B cell (primary cell): ENCODE measurements at regions not wholly inside any gene's neighbourhood (a gene's known extent, or its start where the extent isn't known, plus 50 kb on each side); places are given as distances from the start of the nearest gene placed in this dataset.

Experiments
- ATAC-seq: fragments of 200-7000 bp; cut with Tn5 transposase; one replicate; pipeline ENCODE4 v1.10.0; 2021; ENCODE audit warnings: low read depth, mild to moderate bottlenecking, moderate number of reproducible peaks, moderate library complexity
- CTCF ChIA-PET: fragments of 350-600 bp; sonication (Branson Sonifier 250); formaldehyde crosslinking; loops from one replicate; lab custom pipeline; 2021; ENCODE audit warnings: antibody characterized with exemption, inconsistent platforms; lab: Charles Lee
- POLR2A ChIA-PET: fragments of 350-600 bp; sonication (Branson Sonifier 250); formaldehyde crosslinking; loops from one replicate; lab custom pipeline; 2021; ENCODE audit warnings: antibody characterized with exemption; lab: Charles Lee
- DNase-seq: peaks from one replicate; pipeline ENCODE4 v3.0.0; 2013
- H2AFZ ChIP-seq: 2 replicates; pipeline ENCODE4 v1.6.1; 2012; ENCODE audit warnings: mild to moderate bottlenecking, low read depth, low read length; ENCODE audit not compliant: insufficient read depth, poor library complexity, severe bottlenecking
- H3K27ac ChIP-seq, 2 donors: 1 replicate in 1 of 2; 2 replicates in 1 of 2; pipeline ENCODE4 v1.5.1; 2012 to 2013; ENCODE audit warnings: low read length in 2 of 2, mild to moderate bottlenecking in 2 of 2, moderate library complexity in 1 of 2
- H3K27me3 ChIP-seq, 4 experiments: fragments of 200-600 bp in 1 of 4; sonication (generic) in 1 of 4; replicated peaks in 1 of 4; 1 replicate in 2 of 4; 2 replicates in 2 of 4; pipeline versions ENCODE4 v1.6.1 to v1.7.0; 2013 to 2016; ENCODE audit warnings: low read length in 3 of 4, mild to moderate bottlenecking in 2 of 4, mixed read lengths in 1 of 4, moderate library complexity in 1 of 4; ENCODE audit not compliant: insufficient read depth in 4 of 4, control insufficient read depth in 3 of 4; ENCODE audit errors: control extremely low read depth in 1 of 4
- H3K36me3 ChIP-seq, 2 experiments: replicated peaks in 1 of 2; 1 replicate in 1 of 2; 2 replicates in 1 of 2; pipeline versions ENCODE4 v1.6.1 to v1.7.1; 2013; ENCODE audit warnings: low read length in 1 of 2; ENCODE audit not compliant: insufficient read depth in 2 of 2, control insufficient read depth in 1 of 2; ENCODE audit errors: control extremely low read depth in 1 of 2, extremely low read depth in 1 of 2
- H3K4me1 ChIP-seq, 2 donors: fragments of 200-600 bp in 1 of 2; sonication (generic) in 1 of 2; 1 replicate in 1 of 2; 2 replicates in 1 of 2; pipeline versions ENCODE4 v1.5.1 to v1.6.1; 2013 to 2017; ENCODE audit warnings: low read length in 2 of 2; ENCODE audit not compliant: control insufficient read depth in 2 of 2, insufficient read depth in 2 of 2
- H3K4me2 ChIP-seq: replicated peaks from 2 replicates; pipeline ENCODE3; 2012; ENCODE audit warnings: mild to moderate bottlenecking, low read depth, low read length; ENCODE audit not compliant: poor library complexity, severe bottlenecking
- H3K4me3 ChIP-seq, 5 experiments: fragments of 200-600 bp in 1 of 5; sonication (generic) in 1 of 5; 1 replicate in 3 of 5; 2 replicates in 2 of 5; pipeline versions ENCODE4 v1.5.1 to v1.7.0; 2011 to 2016; ENCODE audit warnings: low read length in 4 of 5, mild to moderate bottlenecking in 4 of 5, low read depth in 2 of 5, control low read depth in 1 of 5, moderate library complexity in 1 of 5; ENCODE audit not compliant: insufficient read depth in 1 of 5; ENCODE audit errors: control extremely low read depth in 1 of 5, extremely low read depth in 1 of 5
- H3K79me2 ChIP-seq: fragments of 200-600 bp; sonication (generic); one replicate; pipeline ENCODE4 v1.6.0; 2016; ENCODE audit warnings: low read length; ENCODE audit not compliant: control insufficient read depth, insufficient read depth
- H3K9ac ChIP-seq: fragments of 200-600 bp; sonication (generic); 2 replicates; pipeline ENCODE4 v1.6.1; 2017; ENCODE audit warnings: mild to moderate bottlenecking, low read length, moderate library complexity
- H3K9me3 ChIP-seq, 3 donors: one replicate each; pipeline versions ENCODE4 v1.6.1 to v1.7.1; 2013; ENCODE audit warnings: low read length in 2 of 3; ENCODE audit not compliant: control insufficient read depth in 2 of 3, insufficient read depth in 1 of 3; ENCODE audit errors: control extremely low read depth in 1 of 3
- H4K20me1 ChIP-seq: 2 replicates; pipeline ENCODE4 v1.6.0; 2012; ENCODE audit warnings: mild to moderate bottlenecking, low read length; ENCODE audit not compliant: insufficient read depth, control insufficient read depth, poor library complexity, severe bottlenecking
- H3K27ac Mint-ChIP-seq: one replicate; pipeline ENCODE4 v1.8.0; 2021; ENCODE audit warnings: mixed read lengths
- H3K27me3 Mint-ChIP-seq: one replicate; pipeline ENCODE4 v1.8.0; 2021; ENCODE audit warnings: mixed read lengths
- H3K4me1 Mint-ChIP-seq: one replicate; pipeline ENCODE4 v1.8.0; 2021; ENCODE audit warnings: mixed read lengths
- H3K4me3 Mint-ChIP-seq: one replicate; pipeline ENCODE4 v1.8.0; 2021; ENCODE audit warnings: mixed read lengths
- H3K9me3 Mint-ChIP-seq: one replicate; pipeline ENCODE4 v1.8.0; 2022; ENCODE audit warnings: mixed read lengths; ENCODE audit not compliant: insufficient read depth
- EZH2 ChIP-seq: IDR thresholded peaks from 2 replicates; pipeline ENCODE4 v1.6.1; 2012; ENCODE audit warnings: borderline replicate concordance, low read depth, mild to moderate bottlenecking, moderate library complexity, low read length; ENCODE audit not compliant: insufficient read depth, poor library complexity, severe bottlenecking
- WGBS: methylation state at CpG from one replicate; pipeline ENCODE4 v1.1.5; 2013; ENCODE audit warnings: missing lambda C conversion rate; ENCODE audit not compliant: insufficient coverage; 5-methylcytosine and 5-hydroxymethylcytosine counted together
- intact Hi-C: fragments of 100-400 bp; cut with micrococcal nuclease; formaldehyde crosslinking; loops from one replicate; pipeline ENCODE4 v1.10.0; 2022
- TF ChIP-seq, protein P1 (sequence below): fragments of 200-600 bp; IDR thresholded peaks from one replicate; pipeline ENCODE4 v1.8.0; 2022; ENCODE audit warnings: antibody characterized with exemption, mild to moderate bottlenecking

DNA sequence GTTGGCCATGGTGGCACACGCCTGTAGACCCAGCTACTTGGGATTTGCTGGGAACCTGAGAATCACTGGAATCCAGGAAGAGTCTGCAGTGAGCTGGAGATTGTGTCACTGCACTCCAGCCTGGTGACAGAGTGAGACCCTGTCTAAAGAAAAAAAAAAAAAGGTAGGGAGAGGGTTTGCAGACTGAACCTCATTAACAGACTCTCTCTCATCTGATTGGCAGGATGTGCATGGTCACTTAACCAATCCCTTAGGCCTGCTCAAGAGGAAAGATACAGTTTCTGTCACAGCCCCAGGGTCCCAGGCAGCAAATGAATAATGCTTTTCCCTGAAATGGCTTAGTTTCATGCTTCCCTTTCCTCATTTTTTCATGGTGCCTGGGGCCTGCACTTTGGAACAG is 160.5 kb upstream of the KCNJ16 start:
- H3K4me2 ChIP-seq = no peak overlapping the region
- ChIA-PET CTCF (no interaction called here), POLR2A (no interaction called here)
- 85% methylated on average over 1 of the region's 1 CpG for WGBS
- H3K9ac ChIP-seq = no peak overlapping the region
- no peaks in the 10 kb centered on the region for H3K9me3 Mint-ChIP-seq
- H3K27me3 ChIP-seq = no peaks in the 10 kb centered on the region
- intact Hi-C loops = no loop called here
- H4K20me1 ChIP-seq = no peaks in the 10 kb centered on the region
- H3K4me1 ChIP-seq = no peaks in the 10 kb centered on the region
- ATAC-seq (no peak), DNase-seq (no peak)
- no peaks in the 10 kb centered on the region for H3K79me2 ChIP-seq
- H3K36me3 ChIP-seq = no peaks in the 10 kb centered on the region
- no peak overlapping the region for H2AFZ ChIP-seq
- no peak for TF ChIP-seq EZH2
- TF ChIP-seq, protein P1, sequence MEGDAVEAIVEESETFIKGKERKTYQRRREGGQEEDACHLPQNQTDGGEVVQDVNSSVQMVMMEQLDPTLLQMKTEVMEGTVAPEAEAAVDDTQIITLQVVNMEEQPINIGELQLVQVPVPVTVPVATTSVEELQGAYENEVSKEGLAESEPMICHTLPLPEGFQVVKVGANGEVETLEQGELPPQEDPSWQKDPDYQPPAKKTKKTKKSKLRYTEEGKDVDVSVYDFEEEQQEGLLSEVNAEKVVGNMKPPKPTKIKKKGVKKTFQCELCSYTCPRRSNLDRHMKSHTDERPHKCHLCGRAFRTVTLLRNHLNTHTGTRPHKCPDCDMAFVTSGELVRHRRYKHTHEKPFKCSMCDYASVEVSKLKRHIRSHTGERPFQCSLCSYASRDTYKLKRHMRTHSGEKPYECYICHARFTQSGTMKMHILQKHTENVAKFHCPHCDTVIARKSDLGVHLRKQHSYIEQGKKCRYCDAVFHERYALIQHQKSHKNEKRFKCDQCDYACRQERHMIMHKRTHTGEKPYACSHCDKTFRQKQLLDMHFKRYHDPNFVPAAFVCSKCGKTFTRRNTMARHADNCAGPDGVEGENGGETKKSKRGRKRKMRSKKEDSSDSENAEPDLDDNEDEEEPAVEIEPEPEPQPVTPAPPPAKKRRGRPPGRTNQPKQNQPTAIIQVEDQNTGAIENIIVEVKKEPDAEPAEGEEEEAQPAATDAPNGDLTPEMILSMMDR = no peak
- peaks cover 0 to 2% (median 0%) of the 10 kb centered on the region in 3 donors for H3K9me3 ChIP-seq
- no peak overlapping the region for H3K27ac Mint-ChIP-seq
- H3K27me3 Mint-ChIP-seq = no peaks in the 10 kb centered on the region
- H3K27ac ChIP-seq = no peak overlapping the region
- no peaks in the 10 kb centered on the region for H3K4me1 Mint-ChIP-seq
- H3K4me3 Mint-ChIP-seq = no peak overlapping the region
- no peak overlapping the region for H3K4me3 ChIP-seq

DNA sequence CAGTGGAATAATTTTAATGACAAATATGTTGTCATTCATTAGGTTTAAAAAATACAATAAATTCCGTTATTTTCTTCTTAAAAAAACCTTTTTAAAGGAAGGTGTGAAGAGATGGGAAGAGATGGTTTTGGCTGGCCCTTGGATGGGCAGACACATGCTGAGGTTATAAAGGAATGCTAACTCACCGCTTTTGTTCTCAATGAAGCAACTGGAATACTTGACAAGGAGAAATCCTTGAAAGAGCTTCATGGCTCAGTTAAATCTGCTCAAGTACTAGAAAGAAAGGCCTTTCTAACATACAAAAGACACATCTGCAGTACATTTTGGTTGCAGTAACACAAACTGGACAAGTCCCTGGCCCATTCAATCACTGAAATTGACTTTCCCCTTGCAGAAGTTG is 158.3 kb upstream of the KCNJ16 start:
- Histone ChIP-seq H3K4me1 (no peaks in the 10 kb centered on the region), H3K27me3 (no peaks in the 10 kb centered on the region), H3K9ac (no peak overlapping the region), H3K79me2 (no peaks in the 10 kb centered on the region), H3K36me3 (no peaks in the 10 kb centered on the region), H3K4me3 (no peak overlapping the region), H3K4me2 (no peak overlapping the region), H4K20me1 (no peaks in the 10 kb centered on the region), H3K9me3 (peaks cover 0 to 2% (median 0%) of the 10 kb centered on the region in 3 donors), H3K27ac (no peak overlapping the region), H2AFZ (no peak overlapping the region)
- ChIA-PET CTCF (no interaction called here), POLR2A (no interaction called here)
- Mint-ChIP-seq H3K4me1 (no peaks in the 10 kb centered on the region), H3K27ac (no peak overlapping the region), H3K9me3 (no peaks in the 10 kb centered on the region), H3K4me3 (no peak overlapping the region), H3K27me3 (no peaks in the 10 kb centered on the region)
- no CpG with 5 or more reads among the region's 2 CpGs for WGBS
- no peak for TF ChIP-seq EZH2
- TF ChIP-seq, protein P1 = no peak
- intact Hi-C loops = no loop called here
- DNase-seq (no peak), ATAC-seq (no peak)
